H1 (cell line): ENCODE measurements at regions not wholly inside any gene's neighbourhood (a gene's known extent, or its start where the extent isn't known, plus 50 kb on each side); places are given as distances from the start of the nearest gene placed in this dataset.

ENCODE experiments used
- CTCF ChIA-PET: fragments of 300-600 bp; sonication (Branson Sonifier 250); formaldehyde crosslinking; loops from one replicate; lab custom pipeline; 2021; ENCODE audit not compliant: partially characterized antibody; lab: Charles Lee
- POLR2A ChIA-PET: fragments of 300-600 bp; sonication (Branson Sonifier 250); formaldehyde crosslinking; loops from one replicate; lab custom pipeline; 2021; ENCODE audit warnings: inconsistent platforms; ENCODE audit not compliant: partially characterized antibody; lab: Charles Lee
- DNase-seq, 2 experiments: peaks; one replicate each; pipeline versions ENCODE4 v3.0.0 to v3.0.0-alpha.2; 2010 to 2022; ENCODE audit warnings: low spot score in 2 of 2, low read depth in 1 of 2, mixed read lengths in 1 of 2
- FAIRE-seq: peaks from 2 replicates; lab custom pipeline; 2011; peaks lifted over from hg19 to GRCh38; lab: Jason Lieb, UNC
- H2AFZ ChIP-seq: 2 replicates; pipeline ENCODE4 v1.8.1; 2012; ENCODE audit warnings: low read length, inconsistent platforms
- H2AK5ac ChIP-seq: 2 replicates; pipeline ENCODE4 v1.6.1; 2013; ENCODE audit warnings: low read depth, low read length
- H2BK120ac ChIP-seq: replicated peaks from 2 replicates; pipeline ENCODE3; 2013; ENCODE audit warnings: low read depth, low read length, inconsistent platforms
- H2BK12ac ChIP-seq: 2 replicates; pipeline ENCODE4 v1.6.1; 2013; ENCODE audit warnings: low read depth, low read length
- H2BK15ac ChIP-seq: 2 replicates; pipeline ENCODE4 v1.6.1; 2013; ENCODE audit warnings: low read length
- H2BK20ac ChIP-seq: 2 replicates; pipeline ENCODE4 v1.6.1; 2013; ENCODE audit warnings: low read length
- H2BK5ac ChIP-seq: 2 replicates; pipeline ENCODE4 v1.6.1; 2013; ENCODE audit warnings: low read depth, low read length
- H3K14ac ChIP-seq: 2 replicates; pipeline ENCODE4 v1.6.1; 2013; ENCODE audit warnings: inconsistent platforms; ENCODE audit not compliant: insufficient read length
- H3K18ac ChIP-seq: 2 replicates; pipeline ENCODE4 v1.6.1; 2013; ENCODE audit warnings: low read length; ENCODE audit errors: extremely low read depth
- H3K23ac ChIP-seq: 2 replicates; pipeline ENCODE4 v1.6.1; 2013; ENCODE audit warnings: inconsistent platforms; ENCODE audit not compliant: insufficient read length
- H3K23me2 ChIP-seq: 2 replicates; pipeline ENCODE4 v1.6.1; 2013; ENCODE audit warnings: low read depth, low read length
- H3K27ac ChIP-seq: 2 replicates; pipeline ENCODE4 v1.6.1; 2011; ENCODE audit warnings: low read depth, low read length, inconsistent platforms
- H3K27me3 ChIP-seq, 4 experiments: replicated peaks in 1 of 4; 1 replicate in 1 of 4; 2 replicates in 3 of 4; pipeline versions ENCODE4 v1.6.1 to v1.8.1; 2011 to 2013; ENCODE audit warnings: low read length in 3 of 4, mild to moderate bottlenecking in 3 of 4, inconsistent platforms in 2 of 4, mixed read lengths in 2 of 4, moderate library complexity in 1 of 4; ENCODE audit not compliant: control insufficient read depth in 3 of 4, insufficient read depth in 3 of 4; ENCODE audit errors: extremely low read depth in 1 of 4
- H3K36me3 ChIP-seq, 4 experiments: 2 replicates each; pipeline versions ENCODE4 v1.6.1 to v1.8.1; 2011 to 2013; ENCODE audit warnings: mild to moderate bottlenecking in 4 of 4, low read length in 3 of 4, moderate library complexity in 2 of 4, control low read depth in 1 of 4, inconsistent platforms in 1 of 4; ENCODE audit not compliant: insufficient read depth in 4 of 4, control insufficient read depth in 2 of 4
- H3K4ac ChIP-seq: replicated peaks from 2 replicates; pipeline ENCODE3; 2013; ENCODE audit warnings: low read length, low read depth, mixed read lengths, inconsistent platforms; ENCODE audit not compliant: insufficient read length
- H3K4me1 ChIP-seq, 4 experiments: replicated peaks in 1 of 4; 1 replicate in 1 of 4; 2 replicates in 3 of 4; pipeline versions ENCODE4 v1.6.1 to v1.8.1; 2011 to 2013; ENCODE audit warnings: low read length in 3 of 4, inconsistent platforms in 2 of 4, mixed read lengths in 1 of 4; ENCODE audit not compliant: insufficient read depth in 4 of 4, control insufficient read depth in 3 of 4
- H3K4me2 ChIP-seq, 2 experiments: 2 replicates each; pipeline versions ENCODE4 v1.6.1 to v1.8.1; 2011 to 2013; ENCODE audit warnings: low read depth in 2 of 2, low read length in 2 of 2, control low read depth in 1 of 2, inconsistent platforms in 1 of 2, mild to moderate bottlenecking in 1 of 2; ENCODE audit not compliant: insufficient read depth in 1 of 2
- H3K4me3 ChIP-seq, 4 experiments: fragments of 200-600, 300-600 bp in 1 of 4; sonication (generic), shearing (Covaris generic), sonication (Bioruptor Twin) in 1 of 4; 2 replicates each; pipeline versions ENCODE4 v1.5.1 to v1.8.1; 2011 to 2016; ENCODE audit warnings: low read length in 4 of 4, low read depth in 3 of 4, control low read depth in 2 of 4, inconsistent platforms in 2 of 4, mild to moderate bottlenecking in 2 of 4, mixed read lengths in 1 of 4, moderate library complexity in 1 of 4; ENCODE audit not compliant: insufficient read depth in 2 of 4; ENCODE audit errors: extremely low read depth in 1 of 4
- H3K56ac ChIP-seq: replicated peaks from 2 replicates; pipeline ENCODE3; 2013; ENCODE audit warnings: low read depth, mild to moderate bottlenecking, mixed read lengths, low read length, inconsistent platforms; ENCODE audit not compliant: insufficient read length
- H3K79me1 ChIP-seq: 2 replicates; pipeline ENCODE4 v1.6.1; 2013; ENCODE audit warnings: low read depth, low read length, control low read depth
- H3K79me2 ChIP-seq, 2 experiments: 2 replicates each; pipeline versions ENCODE4 v1.6.1 to v1.8.1; 2012 to 2013; ENCODE audit warnings: low read length in 2 of 2, mild to moderate bottlenecking in 2 of 2, inconsistent platforms in 1 of 2; ENCODE audit not compliant: insufficient read depth in 2 of 2, control insufficient read depth in 1 of 2
- H3K9ac ChIP-seq, 4 experiments: replicated peaks in 1 of 4; 1 replicate in 1 of 4; 2 replicates in 3 of 4; pipeline versions ENCODE4 v1.6.1 to v1.8.1; 2011 to 2013; ENCODE audit warnings: low read depth in 3 of 4, low read length in 3 of 4, control low read depth in 2 of 4, mild to moderate bottlenecking in 2 of 4, moderate library complexity in 2 of 4, inconsistent platforms in 1 of 4; ENCODE audit errors: extremely low read depth in 1 of 4
- H3K9me3 ChIP-seq, 2 experiments: 2 replicates each; pipeline versions ENCODE4 v1.6.1 to v1.8.1; 2012 to 2013; ENCODE audit warnings: mild to moderate bottlenecking in 2 of 2, moderate library complexity in 2 of 2, control low read depth in 1 of 2, inconsistent platforms in 1 of 2, low read depth in 1 of 2, low read length in 1 of 2, mixed read lengths in 1 of 2; ENCODE audit not compliant: insufficient read depth in 2 of 2
- H4K20me1 ChIP-seq, 2 experiments: replicated peaks in 1 of 2; 2 replicates each; pipeline versions ENCODE3 to v1.8.1; 2011 to 2013; ENCODE audit warnings: inconsistent platforms in 2 of 2, low read length in 2 of 2, mild to moderate bottlenecking in 1 of 2; ENCODE audit not compliant: insufficient read depth in 2 of 2, control insufficient read depth in 1 of 2
- H4K5ac ChIP-seq: 2 replicates; pipeline ENCODE4 v1.6.1; 2013; ENCODE audit warnings: low read length, low read depth, mixed read lengths, inconsistent platforms; ENCODE audit not compliant: insufficient read length
- H4K8ac ChIP-seq: 2 replicates; pipeline ENCODE4 v1.8.0; 2013; ENCODE audit warnings: mild to moderate bottlenecking, moderate library complexity, low read length, inconsistent platforms; ENCODE audit not compliant: insufficient read depth; ENCODE audit errors: extremely low read depth
- H4K91ac ChIP-seq: replicated peaks from 2 replicates; pipeline ENCODE3; 2013; ENCODE audit warnings: low read length, mixed read lengths, inconsistent platforms; ENCODE audit not compliant: insufficient read length
- BACH1 ChIP-seq: IDR thresholded peaks from 2 replicates; pipeline ENCODE4 v1.6.1; 2012; ENCODE audit warnings: low read length, improper control_type of control experiment
- GABPA ChIP-seq: IDR thresholded peaks from 2 replicates; pipeline ENCODE4 v1.6.1; 2011; ENCODE audit warnings: mild to moderate bottlenecking, low read length, moderate library complexity, borderline replicate concordance; ENCODE audit not compliant: insufficient read depth
- GTF2F1 ChIP-seq: IDR thresholded peaks from 2 replicates; pipeline ENCODE4 v1.6.1; 2012; ENCODE audit warnings: low read depth, low read length, improper control_type of control experiment, borderline replicate concordance
- KDM1A ChIP-seq: fragments of 200-600, 300-600 bp; sonication (generic); IDR thresholded peaks from 2 replicates; pipeline ENCODE4 v1.7.1; 2016; ENCODE audit warnings: mild to moderate bottlenecking, low read length, borderline replicate concordance
- RAD21 ChIP-seq, 2 experiments: IDR thresholded peaks in 1 of 2; conservative IDR thresholded peaks in 1 of 2; 2 replicates each; pipeline ENCODE4 v1.6.1; 2011; ENCODE audit warnings: low read depth in 2 of 2, low read length in 2 of 2, improper control_type of control experiment in 1 of 2, inconsistent platforms in 1 of 2, mild to moderate bottlenecking in 1 of 2, moderate library complexity in 1 of 2
- RFX5 ChIP-seq: IDR thresholded peaks from 2 replicates; pipeline ENCODE4 v1.6.1; 2011; ENCODE audit warnings: low read depth, low read length, improper control_type of control experiment, borderline replicate concordance
- SIX5 ChIP-seq: IDR thresholded peaks from 2 replicates; pipeline ENCODE4 v1.6.1; 2011; ENCODE audit warnings: mild to moderate bottlenecking, low read depth, low read length
- SP1 ChIP-seq: IDR thresholded peaks from 2 replicates; pipeline ENCODE4 v1.6.1; 2011; ENCODE audit warnings: low read depth, low read length
- WGBS, 2 experiments: shearing (Covaris generic) in 1 of 2; methylation state at CpG; one replicate each; pipeline versions ENCODE4 v1.1.6 to v1.1.7; 2013 to 2015; ENCODE audit warnings: low lambda C conversion rate in 2 of 2, mixed read lengths in 2 of 2, inconsistent platforms in 1 of 2, low coverage in 1 of 2, missing lambda C conversion rate in 1 of 2; ENCODE audit not compliant: insufficient replicate concordance in 2 of 2, insufficient coverage in 1 of 2, insufficient read length in 1 of 2; ENCODE audit errors: extremely low coverage in 1 of 2, missing lambda C conversion rate in 1 of 2; 5-methylcytosine and 5-hydroxymethylcytosine counted together

- Histone ChIP-seq H3K4ac (no peak overlapping the region), H4K5ac (no peak overlapping the region), H3K9ac (no peak overlapping the region), H2BK5ac (no peak overlapping the region), H3K27me3 (no peaks in the 10 kb centered on the region), H3K23ac (no peak overlapping the region), H3K79me1 (no peaks in the 10 kb centered on the region), H2BK15ac (no peak overlapping the region), H4K20me1 (no peaks in the 10 kb centered on the region), H3K23me2 (no peaks in the 10 kb centered on the region), H3K79me2 (no peaks in the 10 kb centered on the region), H3K14ac (no peak overlapping the region), H3K4me2 (no peak overlapping the region), H3K18ac (no peak overlapping the region), H3K36me3 (no peaks in the 10 kb centered on the region), H3K4me3 (no peak overlapping the region), H3K27ac (no peak overlapping the region), H2AFZ (no peak overlapping the region), H3K4me1 (no peaks in the 10 kb centered on the region; a peak in 1 of 7 replicates), H3K9me3 (no peaks in the 10 kb centered on the region), H2BK120ac (no peak overlapping the region), H4K91ac (no peak overlapping the region), H4K8ac (no peak overlapping the region), H2BK12ac (no peak overlapping the region), H2AK5ac (no peak overlapping the region), H3K56ac (no peak overlapping the region), H2BK20ac (0 out of 2 replicates have a peak overlapping the region, but pooled peaks have one; percentile 55)
- WGBS, 2 experiments = 75% methylated on average over 2 of the region's 2 CpGs; no CpG with 5 or more reads in 1 of the 2 experiments
- FAIRE-seq = no peak
- ChIA-PET CTCF (interaction anchor here (0.8 to 3.4 kb wide), 12 partner anchors 14 to 1742 kb away, joined by 3 to 13 read pairs (median 3); no protein-coding TSS in a partner anchor), POLR2A (no interaction called here)
- DNase-seq = no peak
- TF ChIP-seq RAD21 (IDR thresholded peaks at IDR 0.05 in 1 of 2, conservative IDR thresholded peaks at IDR 0.05 in 1 of 2; ENCODE audit: low read depth in 2 of 2, low read length in 2 of 2) = no peak
- no peak for TF ChIP-seq KDM1A
- TF ChIP-seq RFX5 = no peak
- no peak for TF ChIP-seq SIX5
- no peak for TF ChIP-seq GTF2F1
- TF ChIP-seq SP1 = no peak
- no peak for TF ChIP-seq GABPA
- no peak for TF ChIP-seq BACH1
Measured at GRCh38 chr12:98423963-98424362, 91.4 kb upstream of the TMPO start.
